Left ventricle myocardium inferior (tissue), 1 donor: ENCODE measurements at regions not wholly inside any gene's neighbourhood (a gene's known extent, or its start where the extent isn't known, plus 50 kb on each side); places are given as distances from the start of the nearest gene placed in this dataset.
"Not testable (repeated sequence)": the region's sequence is repeated elsewhere in the genome, so short reads cannot be mapped to it uniquely, and the experiment has no call there.

Experiments
- DNase-seq: peaks from one replicate; pipeline ENCODE4 v3.0.0-alpha.2; 2020
- H3K27ac ChIP-seq: fragments of 200-600 bp; replicated peaks from 2 replicates; pipeline ENCODE4 v1.8.0; 2021
- H3K27me3 ChIP-seq: fragments of 200-600 bp; 2 replicates; pipeline ENCODE4 v1.8.0; 2021; ENCODE audit warnings: low read depth
- H3K36me3 ChIP-seq: fragments of 200-600 bp; 2 replicates; pipeline ENCODE4 v1.8.0; 2021
- H3K4me1 ChIP-seq: fragments of 200-600 bp; 2 replicates; pipeline ENCODE4 v1.8.0; 2021
- H3K4me3 ChIP-seq: fragments of 200-600 bp; 2 replicates; pipeline ENCODE4 v1.8.0; 2021; ENCODE audit warnings: mild to moderate bottlenecking, moderate library complexity
- H3K9me3 ChIP-seq: fragments of 200-600 bp; replicated peaks from 2 replicates; pipeline ENCODE4 v1.8.0; 2021
- intact Hi-C: fragments of 100-400 bp; cut with micrococcal nuclease; formaldehyde crosslinking; loops from one replicate; pipeline ENCODE4 v1.11.0; 2022
- TF ChIP-seq, protein P1 (sequence below): fragments of 200-600 bp; IDR thresholded peaks from 2 replicates; pipeline ENCODE4 v1.8.0; 2021; ENCODE audit warnings: antibody characterized with exemption, mild to moderate bottlenecking, borderline replicate concordance
- donor health status: DM: no; HTN: yes; CAD: no; lungs with severe emphysema.

DNA sequence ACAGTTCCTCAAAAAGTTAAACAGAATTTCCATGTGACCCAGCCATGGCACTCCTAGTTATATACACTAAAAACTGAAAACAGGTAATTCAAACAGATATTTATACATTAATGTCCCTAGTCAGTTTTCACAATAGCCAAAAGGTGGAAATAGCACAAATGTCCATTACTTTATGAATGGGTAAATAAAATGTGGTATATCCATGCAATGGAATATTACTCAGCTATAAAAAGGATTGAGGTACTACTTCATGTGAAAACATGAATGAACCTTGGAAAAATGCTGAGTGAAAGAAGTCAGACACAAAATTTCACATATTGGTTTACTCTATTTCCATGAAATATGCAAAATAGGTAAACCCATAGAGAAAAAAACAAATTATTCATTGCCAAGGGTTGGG is 351.8 kb upstream of the AMOT start:
- intact Hi-C loops = no loop called here
- H3K27ac ChIP-seq = no peak overlapping the region
- TF ChIP-seq, protein P1, sequence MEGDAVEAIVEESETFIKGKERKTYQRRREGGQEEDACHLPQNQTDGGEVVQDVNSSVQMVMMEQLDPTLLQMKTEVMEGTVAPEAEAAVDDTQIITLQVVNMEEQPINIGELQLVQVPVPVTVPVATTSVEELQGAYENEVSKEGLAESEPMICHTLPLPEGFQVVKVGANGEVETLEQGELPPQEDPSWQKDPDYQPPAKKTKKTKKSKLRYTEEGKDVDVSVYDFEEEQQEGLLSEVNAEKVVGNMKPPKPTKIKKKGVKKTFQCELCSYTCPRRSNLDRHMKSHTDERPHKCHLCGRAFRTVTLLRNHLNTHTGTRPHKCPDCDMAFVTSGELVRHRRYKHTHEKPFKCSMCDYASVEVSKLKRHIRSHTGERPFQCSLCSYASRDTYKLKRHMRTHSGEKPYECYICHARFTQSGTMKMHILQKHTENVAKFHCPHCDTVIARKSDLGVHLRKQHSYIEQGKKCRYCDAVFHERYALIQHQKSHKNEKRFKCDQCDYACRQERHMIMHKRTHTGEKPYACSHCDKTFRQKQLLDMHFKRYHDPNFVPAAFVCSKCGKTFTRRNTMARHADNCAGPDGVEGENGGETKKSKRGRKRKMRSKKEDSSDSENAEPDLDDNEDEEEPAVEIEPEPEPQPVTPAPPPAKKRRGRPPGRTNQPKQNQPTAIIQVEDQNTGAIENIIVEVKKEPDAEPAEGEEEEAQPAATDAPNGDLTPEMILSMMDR = no peak
- peaks cover 22% of the 10 kb centered on the region for H3K9me3 ChIP-seq
- H3K27me3 ChIP-seq = no peaks in the 10 kb centered on the region
- H3K4me1 ChIP-seq = no peaks in the 10 kb centered on the region
- no peak overlapping the region for H3K4me3 ChIP-seq
- no peak for DNase-seq
- no peaks in the 10 kb centered on the region for H3K36me3 ChIP-seq

DNA sequence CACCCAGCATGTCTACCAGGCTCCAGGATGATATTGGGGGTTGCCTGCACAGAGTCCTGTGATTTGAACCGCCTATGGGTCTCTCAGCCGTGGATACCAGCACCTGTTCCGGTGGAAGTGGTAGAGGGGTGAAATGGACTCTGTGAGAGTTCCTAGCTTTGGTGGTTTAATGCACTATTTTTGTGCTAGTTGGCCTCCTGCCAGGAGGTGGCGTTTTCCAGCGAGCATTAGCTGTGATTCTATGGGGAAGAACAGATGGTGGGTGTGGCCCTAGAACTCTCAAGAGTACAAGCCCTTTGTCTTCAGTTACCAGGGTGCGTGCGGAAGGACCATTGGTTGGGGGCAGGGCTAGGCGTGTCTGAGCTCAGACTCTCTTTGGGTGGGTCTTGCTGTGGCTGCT is 316.9 kb upstream of the AMOT start:
- DNase-seq = no peak
- Histone ChIP-seq H3K27me3 (no peaks in the 10 kb centered on the region), H3K4me1 (no peaks in the 10 kb centered on the region), H3K9me3 (peaks cover 15% of the 10 kb centered on the region), H3K36me3 (no peaks in the 10 kb centered on the region), H3K4me3 (no peak overlapping the region), H3K27ac (no peak overlapping the region)
- TF ChIP-seq, protein P1 = no peak
- intact Hi-C loops = no loop called here

DNA sequence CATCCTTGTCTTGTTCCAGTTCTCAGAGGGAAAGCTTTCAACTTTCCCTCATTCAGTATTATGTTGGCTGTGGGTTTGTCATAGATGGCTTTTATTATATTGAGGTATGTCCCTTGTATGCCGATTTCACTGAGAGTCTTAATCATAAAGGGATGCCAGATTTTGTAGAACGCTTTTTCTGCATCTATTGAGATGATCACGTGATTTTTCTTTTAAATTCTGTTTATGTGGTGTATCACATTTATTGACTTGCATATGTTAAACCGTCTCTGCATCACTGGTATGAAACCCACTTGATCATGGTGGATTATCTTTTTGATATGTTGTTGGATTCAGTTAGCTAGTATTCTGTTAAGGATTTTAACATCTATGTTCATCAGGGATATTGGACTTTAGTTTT is 313.7 kb upstream of the AMOT start:
- H3K4me3 ChIP-seq, intact Hi-C loops: not testable (repeated sequence)

DNA sequence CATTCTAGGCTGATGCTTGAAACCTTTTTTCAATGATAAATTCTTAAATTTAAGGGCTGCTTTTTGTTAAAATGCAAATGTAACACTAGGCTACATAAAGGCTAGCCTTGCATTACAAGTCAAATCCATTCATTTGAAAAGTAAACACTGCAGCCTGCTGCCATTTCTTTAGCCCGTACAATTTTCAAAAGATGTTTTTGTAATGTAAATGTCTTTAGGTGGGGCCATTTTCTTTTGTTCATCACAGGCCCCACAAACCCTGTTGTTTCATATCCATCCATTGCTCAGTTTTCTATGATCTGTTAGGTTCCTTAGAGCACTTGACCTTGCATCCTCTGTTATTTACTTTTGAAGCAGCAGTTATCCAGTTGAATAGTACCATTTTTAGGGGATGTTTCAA is 296.2 kb upstream of the AMOT start:
- no peaks in the 10 kb centered on the region for H3K4me1 ChIP-seq
- no peak for DNase-seq
- H3K36me3 ChIP-seq = no peaks in the 10 kb centered on the region
- TF ChIP-seq, protein P1 = no peak
- H3K27ac ChIP-seq = no peak overlapping the region
- no peak overlapping the region for H3K4me3 ChIP-seq
- H3K9me3 ChIP-seq = no peaks in the 10 kb centered on the region
- intact Hi-C loops = no loop called here
- H3K27me3 ChIP-seq = no peaks in the 10 kb centered on the region

More for the DNA sequence above, 313.7 kb upstream of the AMOT start:
- not testable (repeated sequence) for H3K27ac ChIP-seq, DNase-seq, H3K36me3 ChIP-seq, H3K4me1 ChIP-seq, H3K27me3 ChIP-seq
- H3K9me3 ChIP-seq = peaks cover 15% of the 10 kb centered on the region

DNA sequence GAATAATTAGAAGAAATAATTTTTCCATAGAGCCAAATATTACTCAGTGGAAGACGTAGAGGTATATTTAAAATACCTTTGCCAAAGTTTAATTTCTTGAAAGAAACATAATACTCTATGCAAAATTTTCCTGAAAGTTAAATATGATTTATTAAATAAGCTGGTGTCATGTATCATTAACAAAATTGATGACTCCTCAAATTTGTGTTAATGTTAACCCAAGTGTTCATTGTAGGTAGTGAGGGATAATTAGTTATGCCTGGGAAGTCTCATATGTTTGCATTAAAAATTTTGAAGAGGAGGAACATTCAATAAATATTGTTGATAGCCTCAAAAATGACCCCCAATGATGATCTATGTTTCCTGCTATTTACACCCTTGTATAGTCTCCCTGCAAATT is 292.7 kb upstream of the AMOT start:
- no peak overlapping the region for H3K4me3 ChIP-seq
- intact Hi-C loops = no loop called here
- no peaks in the 10 kb centered on the region for H3K4me1 ChIP-seq
- DNase-seq = no peak
- H3K9me3 ChIP-seq = no peaks in the 10 kb centered on the region
- H3K36me3 ChIP-seq = no peaks in the 10 kb centered on the region
- H3K27me3 ChIP-seq = no peaks in the 10 kb centered on the region
- TF ChIP-seq, protein P1 = no peak
- no peak overlapping the region for H3K27ac ChIP-seq

DNA sequence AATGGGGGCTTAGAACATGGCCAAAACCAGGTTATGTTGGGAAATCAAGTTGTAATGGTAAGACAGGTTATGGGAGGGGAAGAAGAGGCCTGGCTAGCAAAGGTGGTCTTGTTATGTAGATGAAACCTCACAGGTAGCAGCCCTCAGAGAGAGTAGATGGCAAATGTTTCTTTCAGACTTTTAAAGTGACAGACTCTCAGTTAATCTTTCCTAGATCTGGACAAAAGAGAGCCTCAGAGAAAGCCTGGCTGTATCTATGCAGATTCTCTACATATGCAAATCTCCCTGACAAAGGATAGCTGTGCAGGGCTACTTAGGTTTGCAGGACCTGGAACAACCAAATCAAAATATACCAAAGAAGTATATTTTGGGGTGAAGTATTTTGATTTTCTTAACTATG is 284.1 kb upstream of the AMOT start:
- H3K9me3 ChIP-seq = no peaks in the 10 kb centered on the region
- no peaks in the 10 kb centered on the region for H3K36me3 ChIP-seq
- intact Hi-C loops = no loop called here
- TF ChIP-seq, protein P1 = no peak
- no peak overlapping the region for H3K27ac ChIP-seq
- H3K27me3 ChIP-seq = no peaks in the 10 kb centered on the region
- no peak overlapping the region for H3K4me3 ChIP-seq
- no peaks in the 10 kb centered on the region for H3K4me1 ChIP-seq
- no peak for DNase-seq
